GM21825 (cell line): ENCODE measurements at regions not wholly inside any gene's neighbourhood (a gene's known extent, or its start where the extent isn't known, plus 50 kb on each side); places are given as distances from the start of the nearest gene placed in this dataset.

Experiments
- ATAC-seq: cut with Tn5 transposase; IDR thresholded peaks from one replicate; pipeline ENCODE4 v1.9.1; 2021; ENCODE audit warnings: mild to moderate bottlenecking, moderate library complexity; ENCODE audit not compliant: unreplicated experiment

GRCh38 chr10:33523236-33523792 lies 188.8 kb upstream of the NRP1 start:
- no peak for ATAC-seq

GRCh38 chr10:33521904-33522303 lies 187.4 kb upstream of the NRP1 start:
- ATAC-seq, result no peak

- ATAC-seq, result no peak
These were observed 186.6 kb upstream of the NRP1 start for GRCh38 chr10:33521062-33521461.

- ATAC-seq, result no peak
These were observed 185.8 kb upstream of the NRP1 start for GRCh38 chr10:33520223-33520622.

GRCh38 chr10:33519130-33519860 lies 184.8 kb upstream of the NRP1 start:
- ATAC-seq, result no peak

GRCh38 chr10:33510206-33510605 lies 175.7 kb upstream of the NRP1 start:
- ATAC-seq, result no peak

GRCh38 chr10:33509231-33509831 lies 174.9 kb upstream of the NRP1 start:
- peak; percentile 72 for ATAC-seq

- no peak for ATAC-seq
These were observed 173.4 kb upstream of the NRP1 start for GRCh38 chr10:33507662-33508425.

GRCh38 chr10:33506838-33507661 lies 172.6 kb upstream of the NRP1 start:
- peak; percentile 81 for ATAC-seq

GRCh38 chr10:33506391-33506790 lies 171.9 kb upstream of the NRP1 start:
- ATAC-seq, result no peak

GRCh38 chr10:33501161-33501560 lies 166.7 kb upstream of the NRP1 start:
- ATAC-seq, result no peak

GRCh38 chr10:33498391-33498891 lies 164.0 kb upstream of the NRP1 start:
- ATAC-seq, result no peak

- ATAC-seq, result no peak
These were observed 162.9 kb upstream of the NRP1 start for GRCh38 chr10:33497338-33497737.

- ATAC-seq, result no peak
These were observed 161.6 kb upstream of the NRP1 start for GRCh38 chr10:33496096-33496495.

- no peak for ATAC-seq
These were observed 160.3 kb upstream of the NRP1 start for GRCh38 chr10:33494694-33495265.

GRCh38 chr10:33493978-33494377 lies 159.5 kb upstream of the NRP1 start:
- no peak for ATAC-seq

- no peak for ATAC-seq
These were observed 159.0 kb upstream of the NRP1 start for GRCh38 chr10:33493497-33493896.

- ATAC-seq, result no peak
These were observed 158.4 kb upstream of the NRP1 start for GRCh38 chr10:33492701-33493345.

GRCh38 chr10:33489501-33490176 lies 155.2 kb upstream of the NRP1 start:
- ATAC-seq, result no peak
